Stromal cell of bone marrow (primary cell): ENCODE measurements at regions not wholly inside any gene's neighbourhood (a gene's known extent, or its start where the extent isn't known, plus 50 kb on each side); places are given as distances from the start of the nearest gene placed in this dataset.

Source experiments
- DNase-seq: peaks from one replicate; pipeline ENCODE4 v3.0.0-alpha.2; 2012; ENCODE audit warnings: low read depth

GRCh38 chrY:7182591-7182990 lies 271.0 kb upstream of the AMELY start:
- no peak for DNase-seq

DNA sequence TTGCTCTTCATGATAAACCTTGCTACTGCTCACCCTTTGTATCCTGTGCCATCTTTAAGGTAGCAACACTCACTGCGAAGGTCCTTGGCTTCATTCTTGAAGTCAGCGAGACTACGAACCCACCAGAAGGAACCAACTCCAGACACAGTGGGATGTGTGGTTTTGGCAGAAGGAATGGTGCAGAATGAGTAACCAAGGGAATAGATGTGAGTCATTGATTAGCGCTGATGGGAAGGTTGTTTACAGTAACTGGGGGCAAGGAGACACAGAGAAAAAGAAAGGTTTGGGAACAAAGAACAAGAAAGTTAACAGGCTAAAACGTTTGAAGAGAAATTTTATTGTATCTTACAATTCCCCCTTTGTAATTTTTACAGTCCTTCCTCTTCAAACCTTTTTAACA lies 266.1 kb upstream of the AMELY start:
- DNase-seq = peak; percentile 12

- no peak for DNase-seq
Measured at GRCh38 chrY:7169475-7169874, 257.9 kb upstream of the AMELY start.

- no peak for DNase-seq
Measured at GRCh38 chrY:7141477-7141876, 229.9 kb upstream of the AMELY start.
